ENCODE measurements at regions not wholly inside any gene's neighbourhood (a gene's known extent, or its start where the extent isn't known, plus 50 kb on each side); places are given as distances from the start of the nearest gene placed in this dataset.

- TF ChIP-seq CTCF (conservative IDR thresholded peaks at IDR 0.05; ENCODE audit: control insufficient read depth, insufficient read depth, low read depth, low read length), result no peak
- H3K4me3 ChIP-seq (ENCODE audit: control insufficient read depth, low read depth, low read length), result no peak overlapping the region
- DNase-seq (ENCODE audit: low read depth), result no peak
These were observed 72.9 kb downstream of the TSN start for GRCh38 chr2:121828281-121828731.

GRCh38 chr2:121830809-121831208, 75.4 kb downstream of the TSN start:
- H3K4me3 ChIP-seq (ENCODE audit: control insufficient read depth, low read depth, low read length), result no peak overlapping the region
- TF ChIP-seq CTCF (conservative IDR thresholded peaks at IDR 0.05; ENCODE audit: control insufficient read depth, insufficient read depth, low read depth, low read length), result no peak
- DNase-seq (ENCODE audit: low read depth), result no peak

GRCh38 chr2:121831841-121832240, 76.4 kb downstream of the TSN start:
- DNase-seq (ENCODE audit: low read depth), result no peak
- H3K4me3 ChIP-seq (ENCODE audit: control insufficient read depth, low read depth, low read length), result no peak overlapping the region
- no peak for TF ChIP-seq CTCF (conservative IDR thresholded peaks at IDR 0.05; ENCODE audit: control insufficient read depth, insufficient read depth, low read depth, low read length)

- no peak overlapping the region for H3K4me3 ChIP-seq (ENCODE audit: control insufficient read depth, low read depth, low read length)
- no peak for TF ChIP-seq CTCF (conservative IDR thresholded peaks at IDR 0.05; ENCODE audit: control insufficient read depth, insufficient read depth, low read depth, low read length)
- DNase-seq (ENCODE audit: low read depth), result no peak
These were observed 77.2 kb downstream of the TSN start for GRCh38 chr2:121832412-121833357.

- TF ChIP-seq CTCF (conservative IDR thresholded peaks at IDR 0.05; ENCODE audit: control insufficient read depth, insufficient read depth, low read depth, low read length), result no peak
- H3K4me3 ChIP-seq (ENCODE audit: control insufficient read depth, low read depth, low read length), result no peak overlapping the region
- DNase-seq (ENCODE audit: low read depth), result no peak
These were observed 77.9 kb downstream of the TSN start for GRCh38 chr2:121833358-121833723.

GRCh38 chr2:121836611-121837010, 81.2 kb downstream of the TSN start:
- DNase-seq (ENCODE audit: low read depth), result no peak
- no peak overlapping the region for H3K4me3 ChIP-seq (ENCODE audit: control insufficient read depth, low read depth, low read length)
- no peak for TF ChIP-seq CTCF (conservative IDR thresholded peaks at IDR 0.05; ENCODE audit: control insufficient read depth, insufficient read depth, low read depth, low read length)

All from fibroblast of mammary gland (primary cell).